ENCODE measurements at regions not wholly inside any gene's neighbourhood (a gene's known extent, or its start where the extent isn't known, plus 50 kb on each side); places are given as distances from the start of the nearest gene placed in this dataset.
A peak's percentile ranks its signal among the peaks of the same experiment; 100 is the strongest.

DNA sequence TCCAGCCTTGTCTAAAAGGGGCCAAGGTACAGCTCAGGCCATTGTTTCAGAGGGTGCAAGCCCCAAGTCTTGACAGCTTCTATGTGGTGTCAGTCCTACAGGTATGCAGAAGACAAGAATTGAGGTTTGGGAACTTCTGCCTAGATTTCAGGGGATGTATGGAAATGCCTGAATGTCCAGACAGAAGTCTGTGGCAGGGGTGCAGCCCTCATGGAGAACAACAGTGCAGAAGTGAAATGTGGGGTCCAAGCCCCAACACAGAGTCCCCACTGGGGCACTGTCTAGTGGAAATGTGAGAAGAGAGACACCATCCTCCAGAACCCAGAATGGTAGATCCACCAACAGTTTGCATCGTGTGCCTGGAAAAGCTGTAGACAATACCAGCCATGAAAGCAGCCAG is 400.3 kb upstream of the CAMK1G start:
- Histone ChIP-seq H3K9me3 (ENCODE audit: control insufficient read depth, low read length) (peaks cover 14% of the 10 kb centered on the region), H3K14ac (ENCODE audit: low read length in 2 of 2) (no peak overlapping the region), H3K4ac (ENCODE audit: low read depth in 1 of 2, low read length in 2 of 2) (no peak overlapping the region), H3K23ac (ENCODE audit: low read length in 2 of 2) (no peak overlapping the region), H2AK5ac (ENCODE audit: low read length, severe bottlenecking) (no peak overlapping the region), H3K27me3 (ENCODE audit: control insufficient read depth in 1 of 2, insufficient read depth in 1 of 2, low read length in 2 of 2) (no peaks in the 10 kb centered on the region), H3K79me1 (replicated peaks; ENCODE audit: low read length, poor library complexity, severe bottlenecking) (no peaks in the 10 kb centered on the region), H2BK120ac (ENCODE audit: low read depth, low read length) (no peak overlapping the region), H3K4me3 (ENCODE audit: insufficient read depth in 1 of 2, low read depth in 1 of 2, low read length in 2 of 2) (no peak overlapping the region), H2BK5ac (ENCODE audit: low read depth, low read length, poor library complexity, severe bottlenecking) (no peak overlapping the region), H3K27ac (ENCODE audit: low read length, poor library complexity, severe bottlenecking) (no peak overlapping the region), H3K4me1 (ENCODE audit: control insufficient read depth, insufficient read depth, low read depth, low read length) (no peaks in the 10 kb centered on the region), H3K18ac (ENCODE audit: low read depth in 1 of 2, low read length in 2 of 2) (no peak overlapping the region), H3K9ac (ENCODE audit: low read length) (no peak overlapping the region), H3K36me3 (ENCODE audit: control insufficient read depth in 1 of 2, insufficient read depth in 2 of 2, low read depth in 1 of 2, low read length in 2 of 2) (no peaks in the 10 kb centered on the region), H2BK15ac (ENCODE audit: low read depth, poor library complexity, severe bottlenecking) (no peak overlapping the region), H4K8ac (ENCODE audit: low read length) (no peak overlapping the region), H2AFZ (ENCODE audit: low read depth, low read length) (no peak overlapping the region), H4K91ac (ENCODE audit: low read length) (no peak overlapping the region), H3K4me2 (ENCODE audit: low read length, poor library complexity, severe bottlenecking) (no peak overlapping the region), H2BK12ac (ENCODE audit: low read length in 2 of 2) (no peak overlapping the region)
- no peak for DNase-seq
- 67% methylated on average over 1 of the region's 1 CpG for WGBS

GRCh38 chr1:209187589-209187988 is 395.9 kb upstream of the CAMK1G start:
- H3K4me3 ChIP-seq (ENCODE audit: insufficient read depth in 1 of 2, low read depth in 1 of 2, low read length in 2 of 2): no peak overlapping the region
- no peak overlapping the region for H4K91ac ChIP-seq (ENCODE audit: low read length)
- H3K27me3 ChIP-seq (ENCODE audit: control insufficient read depth in 1 of 2, insufficient read depth in 1 of 2, low read length in 2 of 2): peaks cover 0 to 1% of the 10 kb centered on the region in 2 experiments
- H2BK12ac ChIP-seq (ENCODE audit: low read length in 2 of 2): no peak overlapping the region
- H3K23ac ChIP-seq (ENCODE audit: low read length in 2 of 2): no peak overlapping the region
- DNase-seq: no peak
- no peaks in the 10 kb centered on the region for H3K36me3 ChIP-seq (ENCODE audit: control insufficient read depth in 1 of 2, insufficient read depth in 2 of 2, low read depth in 1 of 2, low read length in 2 of 2)
- H4K8ac ChIP-seq (ENCODE audit: low read length): no peak overlapping the region
- no peak overlapping the region for H2BK15ac ChIP-seq (ENCODE audit: low read depth, poor library complexity, severe bottlenecking)
- no peak overlapping the region for H2BK120ac ChIP-seq (ENCODE audit: low read depth, low read length)
- H3K4me1 ChIP-seq (ENCODE audit: control insufficient read depth, insufficient read depth, low read depth, low read length): peaks cover 5% of the 10 kb centered on the region
- H2BK5ac ChIP-seq (ENCODE audit: low read depth, low read length, poor library complexity, severe bottlenecking): no peak overlapping the region
- no peak overlapping the region for H3K9ac ChIP-seq (ENCODE audit: low read length)
- no peak overlapping the region for H2AK5ac ChIP-seq (ENCODE audit: low read length, severe bottlenecking)
- H3K14ac ChIP-seq (ENCODE audit: low read length in 2 of 2): no peak overlapping the region
- WGBS: 85% methylated on average over 3 of the region's 3 CpGs
- H2AFZ ChIP-seq (ENCODE audit: low read depth, low read length): no peak overlapping the region
- no peak overlapping the region for H3K18ac ChIP-seq (ENCODE audit: low read depth in 1 of 2, low read length in 2 of 2)
- H3K27ac ChIP-seq (ENCODE audit: low read length, poor library complexity, severe bottlenecking): no peak overlapping the region
- H3K4ac ChIP-seq (ENCODE audit: low read depth in 1 of 2, low read length in 2 of 2): no peak overlapping the region
- no peaks in the 10 kb centered on the region for H3K79me1 ChIP-seq (replicated peaks; ENCODE audit: low read length, poor library complexity, severe bottlenecking)
- no peak overlapping the region for H3K4me2 ChIP-seq (ENCODE audit: low read length, poor library complexity, severe bottlenecking)
- peaks cover 14% of the 10 kb centered on the region for H3K9me3 ChIP-seq (ENCODE audit: control insufficient read depth, low read length)

DNA sequence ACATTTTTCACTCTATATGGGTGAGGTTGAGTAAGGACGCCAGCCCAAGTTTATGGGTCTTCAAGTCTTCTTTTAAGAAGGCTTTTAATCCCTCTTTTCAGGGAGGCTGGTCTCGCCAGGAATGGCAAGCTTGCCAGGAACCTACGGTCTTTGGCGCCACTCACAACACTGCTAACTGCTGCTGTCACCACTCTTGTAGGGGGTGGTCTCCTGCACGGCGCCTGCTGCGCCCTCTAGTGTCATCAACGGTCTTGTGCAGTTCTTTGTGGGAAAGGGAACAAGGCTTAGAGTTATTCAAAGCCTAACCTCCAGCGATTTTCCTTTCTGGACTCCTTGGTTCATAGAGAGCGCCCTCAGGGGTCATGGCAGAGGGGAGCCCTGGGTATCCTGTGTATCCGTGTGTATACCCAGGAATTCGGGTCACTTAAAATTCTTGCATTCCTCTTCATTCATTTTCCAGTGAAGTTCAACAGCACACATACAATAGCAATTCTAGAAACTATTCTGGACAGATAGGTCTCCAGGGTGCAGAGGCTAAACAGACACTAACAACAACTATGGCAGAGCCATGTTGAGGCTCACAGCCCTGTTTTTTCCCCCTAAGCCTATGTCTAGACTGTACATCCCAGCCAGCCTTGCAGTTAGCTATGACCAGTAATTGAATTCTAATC is 392.8 kb upstream of the CAMK1G start:
- Histone ChIP-seq H2BK5ac (ENCODE audit: low read depth, low read length, poor library complexity, severe bottlenecking) (no peak overlapping the region), H4K8ac (ENCODE audit: low read length) (no peak overlapping the region), H3K79me1 (replicated peaks; ENCODE audit: low read length, poor library complexity, severe bottlenecking) (no peaks in the 10 kb centered on the region), H4K91ac (ENCODE audit: low read length) (no peak overlapping the region), H3K23ac (ENCODE audit: low read length in 2 of 2) (no peak overlapping the region), H3K4me3 (ENCODE audit: insufficient read depth in 1 of 2, low read depth in 1 of 2, low read length in 2 of 2) (no peak overlapping the region), H3K4me2 (ENCODE audit: low read length, poor library complexity, severe bottlenecking) (no peak overlapping the region), H3K18ac (ENCODE audit: low read depth in 1 of 2, low read length in 2 of 2) (no peak overlapping the region), H2BK15ac (ENCODE audit: low read depth, poor library complexity, severe bottlenecking) (no peak overlapping the region), H2BK12ac (ENCODE audit: low read length in 2 of 2) (no peak overlapping the region), H3K9me3 (ENCODE audit: control insufficient read depth, low read length) (peaks cover 8% of the 10 kb centered on the region), H3K27ac (ENCODE audit: low read length, poor library complexity, severe bottlenecking) (no peak overlapping the region), H2AFZ (ENCODE audit: low read depth, low read length) (no peak overlapping the region), H3K4me1 (ENCODE audit: control insufficient read depth, insufficient read depth, low read depth, low read length) (peaks cover 5% of the 10 kb centered on the region), H3K27me3 (ENCODE audit: control insufficient read depth in 1 of 2, insufficient read depth in 1 of 2, low read length in 2 of 2) (peaks cover 0 to 3% of the 10 kb centered on the region in 2 experiments), H3K9ac (ENCODE audit: low read length) (no peak overlapping the region), H3K4ac (ENCODE audit: low read depth in 1 of 2, low read length in 2 of 2) (no peak overlapping the region), H3K14ac (ENCODE audit: low read length in 2 of 2) (no peak overlapping the region), H3K36me3 (ENCODE audit: control insufficient read depth in 1 of 2, insufficient read depth in 2 of 2, low read depth in 1 of 2, low read length in 2 of 2) (no peaks in the 10 kb centered on the region), H2BK120ac (ENCODE audit: low read depth, low read length) (no peak overlapping the region), H2AK5ac (ENCODE audit: low read length, severe bottlenecking) (no peak overlapping the region)
- peak; percentile 45 for DNase-seq
- WGBS: 12% methylated on average over 12 of the region's 12 CpGs

DNA sequence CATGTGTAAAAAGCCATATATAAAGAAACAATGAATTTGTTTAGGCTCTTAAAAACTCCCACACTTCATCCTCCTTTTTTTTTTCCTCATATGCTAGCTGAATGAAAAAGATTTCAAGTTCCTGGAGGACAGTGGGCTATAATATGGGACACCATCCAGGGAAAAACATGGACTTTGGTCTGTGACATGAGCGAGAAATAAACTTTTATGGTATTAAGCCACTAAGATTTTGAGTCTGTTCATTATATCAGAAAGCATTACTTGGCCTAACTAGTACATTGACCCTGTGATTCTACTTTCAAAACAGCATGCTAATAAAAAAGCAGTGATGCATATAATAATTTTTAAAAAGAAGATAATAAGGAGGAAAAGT is 392.3 kb upstream of the CAMK1G start:
- Histone ChIP-seq H2AK5ac (ENCODE audit: low read length, severe bottlenecking) (no peak overlapping the region), H2BK5ac (ENCODE audit: low read depth, low read length, poor library complexity, severe bottlenecking) (no peak overlapping the region), H3K18ac (ENCODE audit: low read depth in 1 of 2, low read length in 2 of 2) (no peak overlapping the region), H2BK120ac (ENCODE audit: low read depth, low read length) (no peak overlapping the region), H3K23ac (ENCODE audit: low read length in 2 of 2) (no peak overlapping the region), H3K9me3 (ENCODE audit: control insufficient read depth, low read length) (peaks cover 13% of the 10 kb centered on the region), H3K14ac (ENCODE audit: low read length in 2 of 2) (no peak overlapping the region), H3K27me3 (ENCODE audit: control insufficient read depth in 1 of 2, insufficient read depth in 1 of 2, low read length in 2 of 2) (peaks cover 0 to 3% of the 10 kb centered on the region in 2 experiments), H3K4ac (ENCODE audit: low read depth in 1 of 2, low read length in 2 of 2) (no peak overlapping the region), H3K4me3 (ENCODE audit: insufficient read depth in 1 of 2, low read depth in 1 of 2, low read length in 2 of 2) (no peak overlapping the region), H2BK12ac (ENCODE audit: low read length in 2 of 2) (no peak overlapping the region), H4K91ac (ENCODE audit: low read length) (no peak overlapping the region), H3K36me3 (ENCODE audit: control insufficient read depth in 1 of 2, insufficient read depth in 2 of 2, low read depth in 1 of 2, low read length in 2 of 2) (no peaks in the 10 kb centered on the region), H4K8ac (ENCODE audit: low read length) (no peak overlapping the region), H3K9ac (ENCODE audit: low read length) (no peak overlapping the region), H3K27ac (ENCODE audit: low read length, poor library complexity, severe bottlenecking) (no peak overlapping the region), H3K4me1 (ENCODE audit: control insufficient read depth, insufficient read depth, low read depth, low read length) (peaks cover 5% of the 10 kb centered on the region), H3K79me1 (replicated peaks; ENCODE audit: low read length, poor library complexity, severe bottlenecking) (no peaks in the 10 kb centered on the region), H2BK15ac (ENCODE audit: low read depth, poor library complexity, severe bottlenecking) (no peak overlapping the region), H3K4me2 (ENCODE audit: low read length, poor library complexity, severe bottlenecking) (no peak overlapping the region), H2AFZ (ENCODE audit: low read depth, low read length) (no peak overlapping the region)
- DNase-seq: no peak
- no CpG with 5 or more reads among the region's 1 CpG for WGBS

Data from mesenchymal stem cell (in vitro differentiated cells and primary cell).